ENCODE measurements at regions not wholly inside any gene's neighbourhood (a gene's known extent, or its start where the extent isn't known, plus 50 kb on each side); places are given as distances from the start of the nearest gene placed in this dataset.
"Not testable (repeated sequence)": the region's sequence is repeated elsewhere in the genome, so short reads cannot be mapped to it uniquely, and the experiment has no call there.

DNA sequence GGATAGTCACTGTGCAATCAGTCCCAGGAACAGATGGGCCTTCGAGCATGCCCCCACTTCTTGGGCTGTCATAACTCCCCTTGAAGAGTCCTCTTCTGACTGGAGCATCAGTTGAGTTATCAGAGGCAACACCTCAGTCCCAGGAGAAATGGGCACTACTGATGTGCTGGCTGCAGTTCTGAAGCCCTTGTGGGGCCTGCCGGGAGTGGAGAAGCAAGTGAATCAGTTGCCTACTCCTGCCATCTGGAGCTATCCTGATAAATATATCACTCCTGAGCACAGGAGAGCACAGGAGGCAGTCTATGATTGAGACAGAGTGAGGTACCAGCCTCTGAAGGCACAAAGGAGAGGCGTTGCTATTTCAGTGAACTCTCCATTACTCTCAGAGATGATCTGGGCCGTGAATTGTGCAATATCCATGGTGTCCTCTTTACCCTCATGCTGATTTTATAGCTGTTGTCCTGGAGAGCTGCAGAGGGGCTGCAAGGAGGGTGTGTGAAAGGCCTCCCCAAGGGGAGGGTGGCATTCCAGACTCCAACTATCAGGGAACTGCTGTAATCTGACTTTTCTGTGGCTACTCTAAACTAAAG, 344.2 kb upstream of the ROPN1 start:
- no peak for FAIRE-seq
- H3K9ac ChIP-seq (ENCODE audit: low read length in 3 of 3), result no peak overlapping the region
- no peak overlapping the region for H3K27ac ChIP-seq (ENCODE audit: low read depth in 2 of 2, low read length in 2 of 2)
- H3K4me3 ChIP-seq (ENCODE audit: low read length in 3 of 3), result no peak overlapping the region
- no peaks in the 10 kb centered on the region for H3K4me1 ChIP-seq (ENCODE audit: control insufficient read depth in 2 of 3, insufficient read depth in 2 of 3, low read depth in 1 of 3, low read length in 3 of 3)
- no peaks in the 10 kb centered on the region for H3K36me3 ChIP-seq (ENCODE audit: control insufficient read depth in 2 of 3, insufficient read depth in 3 of 3, low read length in 3 of 3)
- no peaks in the 10 kb centered on the region for H3K9me3 ChIP-seq (ENCODE audit: control insufficient read depth in 2 of 3, insufficient read depth in 1 of 3, low read length in 3 of 3)
- no peak for TF ChIP-seq CTCF (IDR thresholded peaks at IDR 0.05; ENCODE audit: borderline replicate concordance, extremely low read depth, insufficient read depth)
- intact Hi-C loops (cut with DNase I), result no loop called here
- no peaks in the 10 kb centered on the region for H3K27me3 ChIP-seq (ENCODE audit: control insufficient read depth, insufficient read depth, low read length)
- DNase-seq, result no peak

DNA sequence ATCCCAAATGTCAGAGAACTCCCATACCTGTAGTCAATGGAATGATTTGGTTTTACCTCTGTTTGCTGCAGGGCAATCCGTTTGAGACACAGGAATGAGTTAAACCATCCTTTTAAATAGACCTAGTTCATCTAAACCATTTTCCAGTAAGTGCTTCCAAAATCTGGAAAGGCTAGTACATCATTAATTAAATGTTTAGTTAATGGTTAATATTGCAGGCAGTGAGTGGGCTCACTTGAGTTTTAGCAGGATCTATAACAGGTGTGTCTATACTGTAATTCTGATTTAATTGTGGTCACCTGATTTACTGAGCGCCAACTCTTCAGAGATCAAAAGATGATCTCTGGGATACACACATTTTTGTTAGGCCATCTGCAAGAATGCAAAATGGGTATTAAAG, 353.9 kb upstream of the ROPN1 start:
- FAIRE-seq, result no peak
- H3K4me3 ChIP-seq (ENCODE audit: low read length in 3 of 3), result no peak overlapping the region

DNA sequence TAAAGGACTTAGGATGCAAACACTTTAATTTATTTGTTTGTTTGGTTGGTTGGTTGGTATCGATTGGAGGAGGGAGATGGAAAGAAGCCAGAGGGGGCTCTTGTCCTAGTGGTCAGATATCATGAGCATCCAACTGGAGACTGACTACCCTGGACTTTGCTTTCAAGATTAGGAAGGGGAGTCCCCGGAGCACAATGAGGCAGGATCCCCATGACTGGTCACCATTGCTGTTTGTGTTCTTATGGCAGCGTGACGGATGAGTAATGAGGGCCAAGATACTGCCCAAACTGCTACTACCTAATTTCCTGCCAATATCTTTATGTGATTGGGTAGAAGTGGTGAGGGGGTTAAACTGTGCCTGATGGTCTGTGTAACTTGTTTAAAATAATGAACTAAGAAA, 354.6 kb upstream of the ROPN1 start:
- intact Hi-C loops (cut with DNase I), result no loop called here
- Histone ChIP-seq H3K36me3 (ENCODE audit: control insufficient read depth in 2 of 3, insufficient read depth in 3 of 3, low read length in 3 of 3) (no peaks in the 10 kb centered on the region), H3K9me3 (ENCODE audit: control insufficient read depth in 2 of 3, insufficient read depth in 1 of 3, low read length in 3 of 3) (no peaks in the 10 kb centered on the region), H3K4me1 (ENCODE audit: control insufficient read depth in 2 of 3, insufficient read depth in 2 of 3, low read depth in 1 of 3, low read length in 3 of 3) (no peaks in the 10 kb centered on the region), H3K9ac (ENCODE audit: low read length in 3 of 3) (no peak overlapping the region), H3K4me3 (ENCODE audit: low read length in 3 of 3) (no peak overlapping the region), H3K27me3 (ENCODE audit: control insufficient read depth, insufficient read depth, low read length) (no peaks in the 10 kb centered on the region), H3K27ac (ENCODE audit: low read depth in 2 of 2, low read length in 2 of 2) (no peak overlapping the region)
- no peak for FAIRE-seq
- no peak for TF ChIP-seq CTCF (IDR thresholded peaks at IDR 0.05; ENCODE audit: borderline replicate concordance, extremely low read depth, insufficient read depth)
- peak in 1 of 5 donors; percentile 25 for DNase-seq

More for the DNA sequence above, 353.9 kb upstream of the ROPN1 start:
- no peak for TF ChIP-seq CTCF (IDR thresholded peaks at IDR 0.05; ENCODE audit: borderline replicate concordance, extremely low read depth, insufficient read depth)
- Histone ChIP-seq H3K9ac (ENCODE audit: low read length in 3 of 3) (no peak overlapping the region), H3K4me1 (ENCODE audit: control insufficient read depth in 2 of 3, insufficient read depth in 2 of 3, low read depth in 1 of 3, low read length in 3 of 3) (no peaks in the 10 kb centered on the region), H3K9me3 (ENCODE audit: control insufficient read depth in 2 of 3, insufficient read depth in 1 of 3, low read length in 3 of 3) (no peaks in the 10 kb centered on the region), H3K36me3 (ENCODE audit: control insufficient read depth in 2 of 3, insufficient read depth in 3 of 3, low read length in 3 of 3) (no peaks in the 10 kb centered on the region), H3K27me3 (ENCODE audit: control insufficient read depth, insufficient read depth, low read length) (no peaks in the 10 kb centered on the region), H3K27ac (ENCODE audit: low read depth in 2 of 2, low read length in 2 of 2) (no peak overlapping the region)
- intact Hi-C loops (cut with DNase I), result no loop called here
- peak in 1 of 5 donors; percentile 23 for DNase-seq

GRCh38 chr3:124347418-124347817, 355.5 kb upstream of the ROPN1 start:
- TF ChIP-seq CTCF (IDR thresholded peaks at IDR 0.05; ENCODE audit: borderline replicate concordance, extremely low read depth, insufficient read depth), result no peak
- Histone ChIP-seq H3K27ac (ENCODE audit: low read depth in 2 of 2, low read length in 2 of 2) (no peak overlapping the region), H3K36me3 (ENCODE audit: control insufficient read depth in 2 of 3, insufficient read depth in 3 of 3, low read length in 3 of 3) (no peaks in the 10 kb centered on the region), H3K9me3 (ENCODE audit: control insufficient read depth in 2 of 3, insufficient read depth in 1 of 3, low read length in 3 of 3) (no peaks in the 10 kb centered on the region), H3K4me1 (ENCODE audit: control insufficient read depth in 2 of 3, insufficient read depth in 2 of 3, low read depth in 1 of 3, low read length in 3 of 3) (no peaks in the 10 kb centered on the region), H3K4me3 (ENCODE audit: low read length in 3 of 3) (no peak overlapping the region), H3K27me3 (ENCODE audit: control insufficient read depth, insufficient read depth, low read length) (no peaks in the 10 kb centered on the region), H3K9ac (ENCODE audit: low read length in 3 of 3) (no peak overlapping the region)
- intact Hi-C loops (cut with DNase I), result no loop called here
- DNase-seq (no peak), FAIRE-seq (no peak)

DNA sequence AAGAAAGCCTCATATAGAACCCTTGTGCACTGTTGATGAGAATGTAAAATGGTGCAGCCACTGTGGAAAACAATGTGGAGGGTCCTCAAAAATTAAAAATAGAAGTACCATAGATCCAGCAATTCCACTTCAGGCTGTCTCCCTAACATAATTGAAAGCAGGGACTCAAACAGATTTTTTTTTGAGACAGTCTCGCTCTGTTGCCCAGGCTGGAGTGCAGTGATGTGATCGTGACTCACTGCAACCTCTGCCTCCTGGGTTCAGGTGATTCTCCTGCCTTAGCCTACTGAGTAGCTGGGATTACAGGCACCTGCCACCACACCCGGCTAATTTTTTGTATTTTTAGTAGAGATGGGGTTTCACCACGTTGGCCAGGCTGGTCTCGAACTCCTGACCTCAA, 356.6 kb upstream of the ROPN1 start:
- FAIRE-seq; H3K4me3 ChIP-seq (ENCODE audit: low read length in 3 of 3); H3K9ac ChIP-seq (ENCODE audit: low read length in 3 of 3); H3K27ac ChIP-seq (ENCODE audit: low read depth in 2 of 2, low read length in 2 of 2); H3K9me3 ChIP-seq (ENCODE audit: control insufficient read depth in 2 of 3, insufficient read depth in 1 of 3, low read length in 3 of 3); H3K36me3 ChIP-seq (ENCODE audit: control insufficient read depth in 2 of 3, insufficient read depth in 3 of 3, low read length in 3 of 3); H3K4me1 ChIP-seq (ENCODE audit: control insufficient read depth in 2 of 3, insufficient read depth in 2 of 3, low read depth in 1 of 3, low read length in 3 of 3); DNase-seq; H3K27me3 ChIP-seq (ENCODE audit: control insufficient read depth, insufficient read depth, low read length); intact Hi-C loops (cut with DNase I): not testable (repeated sequence)
